ENCODE measurements at regions not wholly inside any gene's neighbourhood (a gene's known extent, or its start where the extent isn't known, plus 50 kb on each side); places are given as distances from the start of the nearest gene placed in this dataset.

DNA sequence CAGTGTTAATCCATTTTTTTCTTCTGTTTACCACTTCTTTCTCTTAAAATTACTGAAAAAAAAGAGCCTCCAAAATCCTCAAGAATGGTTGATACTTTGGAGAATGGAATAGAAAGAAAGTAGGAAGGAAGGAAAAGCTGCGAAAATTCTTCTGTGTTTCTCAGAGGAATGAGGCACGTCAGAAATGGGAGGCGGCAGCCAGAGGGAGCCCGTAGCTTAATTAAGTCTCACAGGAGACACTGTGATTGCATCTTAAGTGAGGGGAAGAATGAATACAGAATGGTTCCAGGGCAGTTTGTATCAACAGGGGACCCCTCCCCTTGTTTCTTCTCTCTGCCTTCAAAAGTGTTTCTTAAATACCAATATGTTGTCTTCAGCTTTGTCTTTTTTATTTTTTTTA is 1099.5 kb downstream of the PLA2G4A start:
- no peak overlapping the region for H3K4me3 ChIP-seq (ENCODE audit: low read depth, low read length)
- TF ChIP-seq, protein P1, sequence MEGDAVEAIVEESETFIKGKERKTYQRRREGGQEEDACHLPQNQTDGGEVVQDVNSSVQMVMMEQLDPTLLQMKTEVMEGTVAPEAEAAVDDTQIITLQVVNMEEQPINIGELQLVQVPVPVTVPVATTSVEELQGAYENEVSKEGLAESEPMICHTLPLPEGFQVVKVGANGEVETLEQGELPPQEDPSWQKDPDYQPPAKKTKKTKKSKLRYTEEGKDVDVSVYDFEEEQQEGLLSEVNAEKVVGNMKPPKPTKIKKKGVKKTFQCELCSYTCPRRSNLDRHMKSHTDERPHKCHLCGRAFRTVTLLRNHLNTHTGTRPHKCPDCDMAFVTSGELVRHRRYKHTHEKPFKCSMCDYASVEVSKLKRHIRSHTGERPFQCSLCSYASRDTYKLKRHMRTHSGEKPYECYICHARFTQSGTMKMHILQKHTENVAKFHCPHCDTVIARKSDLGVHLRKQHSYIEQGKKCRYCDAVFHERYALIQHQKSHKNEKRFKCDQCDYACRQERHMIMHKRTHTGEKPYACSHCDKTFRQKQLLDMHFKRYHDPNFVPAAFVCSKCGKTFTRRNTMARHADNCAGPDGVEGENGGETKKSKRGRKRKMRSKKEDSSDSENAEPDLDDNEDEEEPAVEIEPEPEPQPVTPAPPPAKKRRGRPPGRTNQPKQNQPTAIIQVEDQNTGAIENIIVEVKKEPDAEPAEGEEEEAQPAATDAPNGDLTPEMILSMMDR (IDR thresholded peaks at IDR 0.05; ENCODE audit: low read depth, low read length): peak; percentile 65
- DNase-seq (ENCODE audit: low read depth, low spot score): peak; percentile 57
- in situ Hi-C loops (cut with HindIII; ENCODE audit: low sequenced_read_pairs): no loop called here

DNA sequence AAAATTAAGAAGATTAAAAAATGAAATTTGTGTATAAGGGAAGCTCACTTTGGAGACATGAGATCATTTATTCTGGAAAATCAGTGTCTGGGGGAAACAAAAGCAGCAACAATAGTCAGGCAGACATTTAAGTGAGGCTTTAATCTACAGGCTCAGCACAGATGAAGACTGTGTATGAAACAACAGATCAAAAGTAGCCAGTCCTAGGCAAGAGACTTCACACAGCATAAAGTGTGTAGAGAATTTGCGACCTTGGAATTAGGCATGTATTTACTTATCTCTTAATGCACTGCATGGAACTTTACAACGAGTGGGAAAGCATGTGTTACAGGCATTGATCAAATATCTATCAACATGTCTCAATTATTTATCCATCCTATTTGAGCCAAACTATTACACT is 1099.9 kb downstream of the PLA2G4A start:
- TF ChIP-seq, protein P1 (IDR thresholded peaks at IDR 0.05; ENCODE audit: low read depth, low read length): no peak
- DNase-seq (ENCODE audit: low read depth, low spot score): no peak
- no peak overlapping the region for H3K4me3 ChIP-seq (ENCODE audit: low read depth, low read length)
- in situ Hi-C loops (cut with HindIII; ENCODE audit: low sequenced_read_pairs): no loop called here

DNA sequence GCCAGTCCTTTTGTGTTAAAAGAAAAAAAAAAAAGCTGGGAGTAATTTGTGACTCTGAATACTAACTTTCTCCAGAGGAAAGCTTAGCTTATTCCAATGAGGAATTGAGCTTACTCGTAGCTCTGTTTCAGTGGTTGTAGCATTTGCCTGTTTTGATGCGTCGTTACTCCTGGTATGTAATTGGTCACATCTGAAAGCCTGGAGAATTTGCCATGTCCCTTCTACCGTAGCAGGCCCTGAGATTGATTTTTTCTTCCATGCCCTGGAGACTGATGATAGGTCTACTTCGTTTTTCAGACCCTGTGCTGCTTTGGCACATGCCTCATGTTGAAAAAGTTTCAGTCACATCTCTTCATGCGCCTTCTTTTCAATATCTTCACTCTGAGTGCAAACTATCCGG is 1103.0 kb downstream of the PLA2G4A start:
- TF ChIP-seq, protein P1 (IDR thresholded peaks at IDR 0.05; ENCODE audit: low read depth, low read length): no peak
- no peak for DNase-seq (ENCODE audit: low read depth, low spot score)
- in situ Hi-C loops (cut with HindIII; ENCODE audit: low sequenced_read_pairs): no loop called here

DNA sequence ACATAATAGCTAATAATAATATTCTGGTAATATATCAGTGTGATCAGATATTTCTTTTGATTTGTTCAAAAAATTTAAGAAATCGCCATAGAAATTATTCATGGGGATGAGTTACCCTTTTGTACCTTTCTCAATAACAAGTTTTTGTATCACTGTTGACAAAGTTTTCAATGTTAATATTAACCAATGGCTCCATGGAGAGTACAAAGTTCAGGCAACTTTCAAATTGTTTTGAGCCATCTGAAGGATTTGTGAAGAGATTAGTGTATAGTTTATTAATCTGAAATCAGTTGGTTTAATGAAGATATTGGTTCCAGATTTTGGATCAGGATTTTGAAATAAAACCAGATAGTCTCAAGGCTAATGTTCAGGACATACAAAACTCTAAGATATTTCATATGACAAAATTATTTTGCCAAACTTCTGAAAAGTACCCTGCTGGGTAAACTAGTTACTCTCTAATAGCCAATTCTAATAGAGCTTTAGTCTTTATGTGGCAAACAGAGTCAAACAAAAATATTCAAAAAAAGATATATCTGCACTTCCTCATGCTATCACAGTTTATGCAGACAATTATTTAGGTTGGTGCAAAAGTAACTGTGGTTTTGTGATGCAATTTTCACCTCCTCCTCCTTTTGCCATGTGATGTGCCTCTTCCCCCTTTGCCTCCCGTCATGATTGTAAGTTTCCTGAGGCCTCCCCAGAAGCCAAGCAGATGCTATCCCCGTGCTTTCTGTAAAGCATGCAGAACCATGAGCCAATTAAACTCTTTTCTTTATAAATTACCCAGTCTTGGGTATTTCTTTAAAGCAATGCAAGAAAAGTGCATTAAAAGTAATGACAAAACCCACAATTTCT is 1105.0 kb downstream of the PLA2G4A start:
- H3K4me3 ChIP-seq (ENCODE audit: low read depth, low read length): no peak overlapping the region
- in situ Hi-C loops (cut with HindIII; ENCODE audit: low sequenced_read_pairs): no loop called here
- TF ChIP-seq, protein P1 (IDR thresholded peaks at IDR 0.05; ENCODE audit: low read depth, low read length): no peak

More for the DNA sequence above, 1103.0 kb downstream of the PLA2G4A start:
- H3K4me3 ChIP-seq (ENCODE audit: low read depth, low read length): no peak overlapping the region

DNA sequence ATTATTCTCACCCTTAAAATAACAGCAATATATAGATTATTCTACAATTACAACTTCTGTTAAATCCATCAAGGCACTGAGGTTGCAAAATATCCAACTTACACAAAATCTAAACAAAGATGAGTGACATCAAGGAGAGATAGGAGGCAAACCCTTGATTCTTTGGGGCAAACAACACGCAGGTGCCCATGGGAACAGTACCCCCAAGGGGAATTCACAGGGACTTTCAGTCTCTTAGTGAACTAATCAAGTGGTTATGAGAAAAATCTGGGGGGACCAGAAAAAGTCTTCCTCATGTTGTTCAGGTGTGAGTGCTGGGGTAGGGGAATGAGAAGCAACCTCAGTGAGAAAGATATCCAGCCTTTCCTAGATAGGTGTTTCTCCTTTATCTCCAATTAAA is 1107.9 kb downstream of the PLA2G4A start:
- H3K4me3 ChIP-seq (ENCODE audit: low read depth, low read length): no peak overlapping the region
- DNase-seq (ENCODE audit: low read depth, low spot score): no peak
- in situ Hi-C loops (cut with HindIII; ENCODE audit: low sequenced_read_pairs): no loop called here
- TF ChIP-seq, protein P1 (IDR thresholded peaks at IDR 0.05; ENCODE audit: low read depth, low read length): no peak

More for the DNA sequence above, 1105.0 kb downstream of the PLA2G4A start:
- no peak for DNase-seq (ENCODE audit: low read depth, low spot score)

DNA sequence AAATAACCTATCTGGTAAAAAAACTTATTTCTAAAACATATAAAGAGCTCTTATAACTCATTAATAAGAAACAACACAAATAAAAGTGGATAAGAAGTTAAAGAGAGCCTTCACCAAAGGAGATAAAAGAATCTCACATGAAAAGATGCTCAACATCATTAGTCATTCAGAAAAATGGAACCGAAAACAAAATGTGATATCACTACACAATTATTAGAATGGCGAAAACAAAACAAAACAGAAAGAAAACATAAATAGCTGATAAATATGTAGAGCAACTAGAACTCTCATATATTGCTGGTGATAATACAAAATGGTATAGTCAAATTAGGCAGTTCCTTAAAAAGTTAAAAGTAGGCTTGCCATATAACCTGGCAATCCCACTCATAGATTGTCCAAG is 1109.3 kb downstream of the PLA2G4A start:
- no peak for DNase-seq (ENCODE audit: low read depth, low spot score)
- no peak overlapping the region for H3K4me3 ChIP-seq (ENCODE audit: low read depth, low read length)
- TF ChIP-seq, protein P1 (IDR thresholded peaks at IDR 0.05; ENCODE audit: low read depth, low read length): no peak
- in situ Hi-C loops (cut with HindIII; ENCODE audit: low sequenced_read_pairs): no loop called here

Measured in astrocyte of the spinal cord (primary cell).